ENCODE measurements at regions not wholly inside any gene's neighbourhood (a gene's known extent, or its start where the extent isn't known, plus 50 kb on each side); places are given as distances from the start of the nearest gene placed in this dataset.
"Not testable (repeated sequence)": the region's sequence is repeated elsewhere in the genome, so short reads cannot be mapped to it uniquely, and the experiment has no call there.

DNA sequence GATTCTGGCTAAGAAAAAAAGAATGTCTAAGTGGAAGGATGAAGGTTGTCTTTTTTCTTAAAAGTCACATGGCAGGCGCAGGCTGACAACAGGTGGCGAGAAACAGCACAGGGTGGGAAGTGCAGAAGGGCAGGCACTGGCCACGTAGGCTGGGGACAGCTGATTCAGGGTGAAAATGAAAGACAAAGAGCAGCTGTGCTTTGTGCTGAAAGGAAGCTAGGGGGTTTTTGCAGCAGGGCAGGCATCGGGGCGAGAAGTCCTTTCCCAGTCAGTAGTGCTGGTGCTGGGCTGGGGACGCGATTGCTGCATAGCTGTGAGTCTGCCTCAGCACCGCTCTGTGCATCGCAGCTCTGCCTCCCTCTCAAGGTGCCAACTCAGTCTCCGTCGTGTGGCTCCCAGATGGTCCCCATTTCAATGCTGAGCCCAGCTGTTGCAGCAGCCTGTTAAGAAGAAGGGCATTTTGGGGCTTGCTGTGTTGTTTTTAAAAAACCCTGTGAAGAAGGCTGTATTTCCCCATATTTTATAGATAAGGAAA, 183.1 kb upstream of the CCL2 start:
- no peaks in the 10 kb centered on the region for H3K27me3 Mint-ChIP-seq
- H3K4me1 Mint-ChIP-seq: no peaks in the 10 kb centered on the region
- no peaks in the 10 kb centered on the region for H3K9me3 Mint-ChIP-seq
- no peak overlapping the region for H3K27ac Mint-ChIP-seq
- no peak for DNase-seq
- intact Hi-C loops (cut with micrococcal nuclease): no loop called here
- no peak overlapping the region for H3K4me3 Mint-ChIP-seq
- H3K36me3 Mint-ChIP-seq (ENCODE audit: low read depth): no peaks in the 10 kb centered on the region

DNA sequence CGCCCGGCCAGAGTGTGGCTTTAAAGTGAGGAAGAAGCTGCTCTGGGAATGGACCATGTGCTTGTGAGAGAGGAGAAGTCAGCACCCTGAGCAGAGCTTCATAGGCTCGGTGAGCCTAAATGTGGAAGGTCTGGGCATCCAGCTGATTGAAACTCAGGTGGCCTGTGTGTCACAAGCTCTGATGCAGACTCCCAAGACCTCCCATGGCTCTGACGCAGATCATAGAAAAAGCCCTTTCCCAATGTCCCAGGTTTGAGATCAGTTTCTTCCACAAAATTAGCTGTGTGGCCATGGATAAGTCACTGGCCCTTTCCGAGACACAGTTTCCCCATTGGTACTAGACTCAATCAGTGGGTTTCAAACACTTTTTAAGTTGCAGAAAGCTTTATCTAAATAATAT, 180.0 kb upstream of the CCL2 start:
- H3K4me1 Mint-ChIP-seq: no peaks in the 10 kb centered on the region
- intact Hi-C loops (cut with micrococcal nuclease): no loop called here
- H3K27me3 Mint-ChIP-seq: no peaks in the 10 kb centered on the region
- H3K27ac Mint-ChIP-seq: no peak overlapping the region
- no peak overlapping the region for H3K4me3 Mint-ChIP-seq
- DNase-seq: no peak
- no peaks in the 10 kb centered on the region for H3K9me3 Mint-ChIP-seq
- H3K36me3 Mint-ChIP-seq (ENCODE audit: low read depth): no peaks in the 10 kb centered on the region

DNA sequence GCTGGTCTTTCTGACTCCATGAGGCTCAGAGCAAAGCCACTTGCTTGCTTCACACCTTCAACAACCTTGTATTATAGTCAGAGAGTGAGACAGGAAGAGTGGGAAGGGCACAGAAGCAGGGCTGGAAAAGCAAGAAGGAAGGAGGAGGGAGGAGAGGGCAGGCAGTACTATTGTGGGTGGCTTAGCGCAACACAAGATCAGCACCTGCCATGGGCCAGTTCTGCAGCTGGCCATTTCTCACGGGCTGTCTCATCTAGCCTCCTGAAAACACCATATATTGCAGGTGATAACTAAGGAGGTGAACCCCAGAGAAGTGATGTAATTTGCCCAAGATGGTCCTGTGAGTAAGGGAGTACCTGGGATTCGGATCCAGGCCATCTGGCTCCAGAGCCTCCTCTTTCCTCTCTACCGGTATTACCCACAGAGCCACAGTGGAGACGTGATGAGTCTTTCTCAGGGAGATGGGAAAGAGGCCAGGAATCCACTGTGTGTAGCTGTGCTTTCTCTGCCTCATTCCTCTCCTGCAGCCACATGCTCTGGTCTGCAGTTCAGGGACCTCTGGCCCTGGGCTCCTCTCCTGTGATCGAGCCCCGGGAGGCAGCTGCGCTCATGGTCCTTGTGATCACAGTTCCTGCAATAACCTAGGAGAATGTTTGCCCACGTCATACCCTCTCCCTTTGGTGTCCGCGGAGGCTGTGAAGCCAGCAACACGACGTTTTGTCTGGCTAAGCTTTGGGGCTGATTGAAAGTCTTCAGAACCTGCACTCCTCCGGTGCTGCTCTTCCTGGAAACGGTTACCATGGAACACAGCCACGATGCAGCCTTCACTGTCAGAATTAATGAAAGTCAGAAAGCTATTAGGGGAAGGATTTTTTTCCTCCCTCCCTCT, 178.1 kb upstream of the CCL2 start:
- Mint-ChIP-seq H3K36me3 (ENCODE audit: low read depth) (no peaks in the 10 kb centered on the region), H3K4me3 (no peak overlapping the region), H3K4me1 (no peaks in the 10 kb centered on the region), H3K9me3 (no peaks in the 10 kb centered on the region), H3K27ac (no peak overlapping the region), H3K27me3 (no peaks in the 10 kb centered on the region)
- DNase-seq: no peak
- intact Hi-C loops (cut with micrococcal nuclease): no loop called here

DNA sequence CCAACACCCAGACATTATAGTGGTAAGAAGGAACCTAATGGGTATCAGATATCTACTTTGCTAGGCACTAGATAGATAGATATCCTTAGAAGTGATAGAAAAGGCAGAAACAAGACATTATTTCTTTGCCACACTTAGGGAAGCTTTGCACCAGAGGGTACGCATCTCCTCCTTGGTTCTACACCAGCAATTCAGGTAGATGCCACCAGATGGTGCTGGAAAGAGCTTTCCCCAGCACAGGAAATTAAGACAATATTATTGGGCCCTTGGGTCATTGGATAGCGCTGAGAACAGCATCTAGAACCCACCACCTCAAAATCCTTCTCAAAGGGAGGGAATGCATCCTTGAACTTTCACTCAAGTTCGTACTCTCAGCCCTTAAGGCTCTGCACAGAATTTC, 173.8 kb upstream of the CCL2 start:
- Mint-ChIP-seq H3K27ac (no peak overlapping the region), H3K9me3 (no peaks in the 10 kb centered on the region), H3K4me1 (no peaks in the 10 kb centered on the region), H3K27me3 (no peaks in the 10 kb centered on the region), H3K4me3 (no peak overlapping the region), H3K36me3 (ENCODE audit: low read depth) (no peaks in the 10 kb centered on the region)
- DNase-seq: no peak
- intact Hi-C loops (cut with micrococcal nuclease): no loop called here

DNA sequence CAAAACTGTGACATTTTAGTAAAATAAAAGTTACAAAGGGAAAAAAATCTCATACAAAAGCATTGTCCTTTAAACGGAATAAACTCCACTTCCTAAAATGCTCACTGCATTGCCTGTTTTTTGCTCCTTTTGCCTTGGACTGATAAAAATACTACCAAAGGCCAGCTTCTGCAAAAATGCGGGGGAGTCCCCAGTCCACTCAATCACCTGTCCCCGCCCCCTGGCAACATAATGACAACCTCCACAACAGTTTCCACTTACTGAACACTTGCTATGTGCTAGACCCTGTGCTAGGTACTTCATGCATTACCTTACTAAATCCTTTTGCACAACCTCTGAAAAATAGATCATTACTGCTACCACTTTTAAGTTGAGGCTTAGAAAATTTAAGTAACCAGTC, 172.7 kb upstream of the CCL2 start:
- no peak overlapping the region for H3K4me3 Mint-ChIP-seq
- H3K27me3 Mint-ChIP-seq: no peaks in the 10 kb centered on the region
- no peaks in the 10 kb centered on the region for H3K9me3 Mint-ChIP-seq

DNA sequence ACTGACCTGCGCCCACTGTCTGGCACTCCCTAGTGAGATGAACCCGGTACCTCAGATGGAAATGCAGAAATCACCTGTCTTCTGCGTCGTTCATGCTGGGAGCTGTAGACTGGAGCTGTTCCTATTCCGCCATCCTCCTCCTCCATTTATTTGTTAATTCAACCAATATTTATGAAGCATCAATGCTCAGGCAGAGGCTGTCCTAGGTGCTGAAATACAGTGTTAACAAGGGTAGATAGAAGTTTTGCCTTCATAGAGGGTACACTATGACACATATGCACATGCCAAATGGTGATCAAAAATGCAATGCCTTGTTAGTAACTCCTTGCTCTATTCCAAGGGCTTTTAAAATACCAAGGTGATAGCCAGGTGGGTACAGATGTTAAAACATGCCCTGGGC, 166.0 kb upstream of the CCL2 start:
- H3K9me3 Mint-ChIP-seq; H3K27ac Mint-ChIP-seq; H3K4me3 Mint-ChIP-seq; DNase-seq; H3K36me3 Mint-ChIP-seq (ENCODE audit: low read depth); H3K27me3 Mint-ChIP-seq; intact Hi-C loops (cut with micrococcal nuclease); H3K4me1 Mint-ChIP-seq: not testable (repeated sequence)

More for the DNA sequence above, 172.7 kb upstream of the CCL2 start:
- Mint-ChIP-seq H3K36me3 (ENCODE audit: low read depth) (no peaks in the 10 kb centered on the region), H3K4me1 (no peaks in the 10 kb centered on the region), H3K27ac (no peak overlapping the region)
- intact Hi-C loops (cut with micrococcal nuclease): no loop called here
- no peak for DNase-seq

DNA sequence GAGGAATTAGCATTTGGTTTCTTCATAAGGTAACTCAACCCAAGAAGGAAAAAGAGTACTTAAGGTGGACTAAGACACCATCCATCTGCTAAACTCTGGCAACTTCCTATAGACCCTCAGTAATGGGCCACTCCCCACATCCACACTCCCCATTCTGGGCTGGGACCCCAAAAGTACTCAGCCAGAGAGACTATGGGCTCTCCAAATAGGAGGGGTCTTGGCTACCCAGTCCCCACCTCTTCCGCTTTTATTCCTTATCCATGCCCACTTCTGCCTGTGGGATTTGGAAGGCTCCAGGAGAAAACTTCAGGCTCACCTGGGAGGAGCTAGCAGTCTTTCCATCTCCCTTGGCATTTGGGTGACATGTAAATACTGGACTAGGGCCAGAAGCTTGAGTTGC, 164.5 kb upstream of the CCL2 start:
- intact Hi-C loops (cut with micrococcal nuclease): no loop called here
- peak; percentile 37 for DNase-seq
- Mint-ChIP-seq H3K9me3 (no peaks in the 10 kb centered on the region), H3K4me1 (no peaks in the 10 kb centered on the region), H3K27me3 (no peaks in the 10 kb centered on the region), H3K27ac (no peak overlapping the region), H3K36me3 (ENCODE audit: low read depth) (no peaks in the 10 kb centered on the region), H3K4me3 (no peak overlapping the region)

DNA sequence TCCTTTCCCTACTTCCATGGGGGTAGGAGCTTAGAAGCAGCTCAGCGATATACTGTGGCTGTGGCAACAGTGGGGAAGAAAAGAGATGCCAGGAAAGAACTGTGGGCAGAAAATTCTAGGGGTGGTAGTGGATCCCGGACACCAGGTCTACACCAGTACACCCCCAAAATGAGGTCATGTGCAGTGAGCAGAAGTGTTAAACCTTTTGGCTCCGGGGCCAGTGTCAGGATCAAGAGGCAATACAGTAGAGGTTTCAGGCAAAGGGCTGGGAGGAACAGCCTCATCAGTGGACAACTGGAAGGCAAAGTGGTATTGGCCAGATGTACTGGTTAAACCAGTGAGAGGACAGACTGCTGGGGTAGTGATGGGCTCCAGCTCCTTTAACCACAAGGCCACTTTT, 163.1 kb upstream of the CCL2 start:
- intact Hi-C loops (cut with micrococcal nuclease): no loop called here
- Mint-ChIP-seq H3K27ac (no peak overlapping the region), H3K27me3 (no peaks in the 10 kb centered on the region), H3K4me1 (no peaks in the 10 kb centered on the region), H3K9me3 (no peaks in the 10 kb centered on the region), H3K4me3 (no peak overlapping the region), H3K36me3 (ENCODE audit: low read depth) (no peaks in the 10 kb centered on the region)
- DNase-seq: no peak

DNA sequence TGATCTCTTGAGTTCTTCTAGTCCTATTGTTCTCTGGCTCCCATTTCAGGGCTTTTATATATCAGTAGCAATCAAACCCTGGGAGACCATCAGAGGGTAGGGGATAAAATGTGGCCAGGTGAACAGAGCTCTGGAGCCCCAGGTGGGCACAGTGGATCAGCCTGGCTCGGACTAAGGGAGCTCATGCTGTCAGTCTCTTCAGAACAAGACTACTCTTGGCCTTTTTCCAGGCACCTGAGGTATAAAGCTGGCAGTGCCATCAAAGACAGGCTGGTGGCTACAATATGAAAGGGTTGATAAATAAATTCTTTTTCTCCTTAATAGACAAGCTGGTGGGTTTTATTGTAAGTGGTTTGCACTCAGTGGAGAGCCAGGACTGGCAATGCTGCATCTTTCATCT, 160.0 kb upstream of the CCL2 start:
- H3K4me1 Mint-ChIP-seq: no peaks in the 10 kb centered on the region
- H3K27me3 Mint-ChIP-seq: no peaks in the 10 kb centered on the region
- no peaks in the 10 kb centered on the region for H3K36me3 Mint-ChIP-seq (ENCODE audit: low read depth)
- intact Hi-C loops (cut with micrococcal nuclease): no loop called here
- DNase-seq: no peak
- no peak overlapping the region for H3K4me3 Mint-ChIP-seq
- H3K9me3 Mint-ChIP-seq: no peaks in the 10 kb centered on the region
- H3K27ac Mint-ChIP-seq: no peak overlapping the region

DNA sequence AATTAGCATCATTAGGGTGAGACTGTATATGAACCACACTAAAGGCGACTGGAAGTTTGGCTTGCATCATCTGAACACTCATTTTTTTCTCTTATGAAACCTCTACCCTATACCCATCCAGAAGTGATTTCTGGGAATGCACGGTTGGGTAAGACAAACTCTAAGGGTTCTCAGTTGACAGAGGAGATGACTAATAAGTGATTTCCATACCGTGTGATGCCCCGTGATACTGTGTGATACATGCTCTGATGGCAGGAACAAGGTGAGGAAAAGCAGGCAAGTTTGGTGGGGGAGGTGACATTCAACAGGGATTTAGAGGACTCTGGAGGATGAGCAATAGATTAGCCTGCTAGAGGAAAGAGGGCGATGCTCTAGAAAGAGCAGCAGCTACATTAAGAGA, 156.4 kb upstream of the CCL2 start:
- Mint-ChIP-seq H3K27ac (no peak overlapping the region), H3K36me3 (ENCODE audit: low read depth) (no peaks in the 10 kb centered on the region), H3K4me1 (no peaks in the 10 kb centered on the region), H3K4me3 (no peak overlapping the region), H3K27me3 (no peaks in the 10 kb centered on the region), H3K9me3 (no peaks in the 10 kb centered on the region)
- intact Hi-C loops (cut with micrococcal nuclease): no loop called here
- no peak for DNase-seq

DNA sequence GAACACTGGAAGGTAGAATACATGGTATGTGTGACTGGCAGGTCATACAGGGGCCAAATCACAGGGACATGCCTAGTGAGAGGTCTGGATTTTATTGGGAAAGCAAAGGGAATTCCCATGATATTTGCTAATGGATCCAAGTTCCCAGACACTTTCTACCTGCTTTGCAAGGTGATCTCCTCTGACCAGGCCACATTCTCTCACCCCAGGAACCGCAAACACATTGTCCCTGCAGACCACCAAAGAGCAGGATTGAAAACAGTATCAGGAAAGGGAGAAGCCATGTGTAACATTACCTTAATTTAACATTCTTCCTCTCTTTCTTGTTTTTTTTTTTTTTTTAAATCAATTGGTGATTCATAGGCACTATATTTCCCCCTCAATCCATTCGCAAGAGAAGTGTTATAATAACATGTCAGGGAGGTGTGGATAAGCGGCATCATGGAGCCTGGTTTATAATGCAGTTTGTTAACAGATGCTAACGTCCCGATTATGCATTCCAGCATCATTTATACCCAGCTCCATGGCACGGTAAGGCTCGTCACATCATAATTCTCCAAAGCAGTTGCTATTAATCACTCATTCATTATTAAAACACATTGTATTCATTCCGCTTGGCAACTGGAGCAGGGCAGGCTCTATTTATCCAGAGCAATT, 155.1 kb upstream of the CCL2 start:
- H3K9me3 Mint-ChIP-seq: no peaks in the 10 kb centered on the region
- peaks cover 2% of the 10 kb centered on the region for H3K27me3 Mint-ChIP-seq
- no peak overlapping the region for H3K4me3 Mint-ChIP-seq
- intact Hi-C loops (cut with micrococcal nuclease): no loop called here
- H3K27ac Mint-ChIP-seq: no peak overlapping the region
- H3K4me1 Mint-ChIP-seq: no peaks in the 10 kb centered on the region
- H3K36me3 Mint-ChIP-seq (ENCODE audit: low read depth): no peaks in the 10 kb centered on the region
- DNase-seq: no peak

DNA sequence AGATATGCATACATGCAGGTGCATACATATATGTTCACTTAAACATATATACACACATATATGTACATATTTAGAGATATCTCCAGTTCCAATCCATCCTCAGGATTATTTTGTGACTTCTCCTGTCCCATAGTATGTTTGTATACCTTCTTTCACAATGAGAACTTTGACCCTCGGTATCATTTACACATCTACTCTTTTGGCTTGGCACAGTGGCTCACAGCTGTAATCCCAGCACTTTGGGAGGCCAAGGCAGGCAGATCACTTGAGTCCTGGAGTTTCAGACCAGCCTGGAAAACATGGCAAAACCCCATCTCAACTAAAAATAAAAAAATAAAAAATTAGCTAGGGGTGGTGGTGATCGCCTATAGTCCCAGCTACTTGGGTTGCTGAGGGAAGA, 148.1 kb upstream of the CCL2 start:
- no peaks in the 10 kb centered on the region for H3K4me1 Mint-ChIP-seq
- no peak overlapping the region for H3K27ac Mint-ChIP-seq
- peaks cover 7% of the 10 kb centered on the region for H3K27me3 Mint-ChIP-seq
- no peak for DNase-seq
- intact Hi-C loops (cut with micrococcal nuclease): no loop called here
- no peaks in the 10 kb centered on the region for H3K9me3 Mint-ChIP-seq
- no peaks in the 10 kb centered on the region for H3K36me3 Mint-ChIP-seq (ENCODE audit: low read depth)
- no peak overlapping the region for H3K4me3 Mint-ChIP-seq

DNA sequence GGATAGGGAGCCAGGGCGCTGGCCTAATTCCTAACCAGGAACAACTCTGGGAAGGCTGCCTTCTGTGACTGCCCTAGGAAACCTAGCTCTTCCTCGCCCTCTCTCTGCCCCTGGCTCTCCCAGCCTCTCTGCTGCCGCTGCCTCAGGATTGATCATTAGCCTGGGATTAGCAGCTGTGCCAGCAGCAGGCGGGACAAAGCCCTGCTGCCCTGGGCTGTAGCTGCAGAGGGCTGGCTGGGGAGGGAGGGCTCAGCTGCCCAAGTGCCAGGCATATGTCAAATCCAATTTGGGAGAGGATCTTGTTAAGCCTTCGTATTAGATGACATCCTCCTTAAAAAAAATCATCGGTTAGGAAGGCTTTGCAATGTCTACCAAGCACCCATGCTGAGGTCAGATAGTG, 144.8 kb upstream of the CCL2 start:
- Mint-ChIP-seq H3K4me1 (no peaks in the 10 kb centered on the region), H3K27ac (no peak overlapping the region), H3K9me3 (no peaks in the 10 kb centered on the region), H3K4me3 (no peak overlapping the region), H3K27me3 (peaks cover 5% of the 10 kb centered on the region), H3K36me3 (ENCODE audit: low read depth) (no peaks in the 10 kb centered on the region)
- intact Hi-C loops (cut with micrococcal nuclease): no loop called here
- DNase-seq: no peak

DNA sequence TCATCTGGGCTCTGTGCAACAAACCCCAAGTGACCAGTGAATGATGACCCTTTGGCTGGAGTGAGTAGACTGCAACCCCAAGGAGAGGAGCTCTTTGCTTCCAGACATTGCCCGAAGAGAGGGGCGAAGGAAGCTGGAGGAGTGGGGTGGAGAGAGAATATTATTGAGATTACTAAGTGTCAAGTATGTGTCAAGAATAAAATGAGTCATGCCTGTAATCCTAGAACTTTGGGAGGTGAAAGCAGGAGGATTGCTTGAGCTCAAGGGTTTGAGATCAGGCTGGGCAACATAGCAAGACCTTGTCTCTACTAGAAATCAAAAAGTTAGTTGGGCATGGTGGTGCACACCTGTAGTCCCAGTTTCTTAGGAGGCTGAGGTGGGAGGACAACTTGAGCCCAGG, 142.0 kb upstream of the CCL2 start:
- H3K36me3 Mint-ChIP-seq (ENCODE audit: low read depth): no peaks in the 10 kb centered on the region
- H3K27me3 Mint-ChIP-seq: no peaks in the 10 kb centered on the region
- intact Hi-C loops (cut with micrococcal nuclease): no loop called here
- no peaks in the 10 kb centered on the region for H3K9me3 Mint-ChIP-seq
- H3K27ac Mint-ChIP-seq: no peak overlapping the region
- DNase-seq: no peak
- no peak overlapping the region for H3K4me3 Mint-ChIP-seq
- no peaks in the 10 kb centered on the region for H3K4me1 Mint-ChIP-seq

Data from activated CD4-positive, alpha-beta T cell treated with anti-CD3 and anti-CD28 coated beads, Interleukin-2, amount 10 ng/mL, durations not matched to agents 24 days and 14 days (primary cell).